NT2/D1 (cell line): ENCODE measurements at regions not wholly inside any gene's neighbourhood (a gene's known extent, or its start where the extent isn't known, plus 50 kb on each side); places are given as distances from the start of the nearest gene placed in this dataset.

ENCODE experiments used
- YY1 ChIP-seq: IDR thresholded peaks from 2 replicates; pipeline ENCODE4 v1.6.1; 2011; ENCODE audit not compliant: insufficient read length, insufficient read depth
- ZNF274 ChIP-seq: IDR thresholded peaks from 2 replicates; pipeline ENCODE4 v1.6.1; 2011; ENCODE audit warnings: mild to moderate bottlenecking, low read depth, low read length

DNA sequence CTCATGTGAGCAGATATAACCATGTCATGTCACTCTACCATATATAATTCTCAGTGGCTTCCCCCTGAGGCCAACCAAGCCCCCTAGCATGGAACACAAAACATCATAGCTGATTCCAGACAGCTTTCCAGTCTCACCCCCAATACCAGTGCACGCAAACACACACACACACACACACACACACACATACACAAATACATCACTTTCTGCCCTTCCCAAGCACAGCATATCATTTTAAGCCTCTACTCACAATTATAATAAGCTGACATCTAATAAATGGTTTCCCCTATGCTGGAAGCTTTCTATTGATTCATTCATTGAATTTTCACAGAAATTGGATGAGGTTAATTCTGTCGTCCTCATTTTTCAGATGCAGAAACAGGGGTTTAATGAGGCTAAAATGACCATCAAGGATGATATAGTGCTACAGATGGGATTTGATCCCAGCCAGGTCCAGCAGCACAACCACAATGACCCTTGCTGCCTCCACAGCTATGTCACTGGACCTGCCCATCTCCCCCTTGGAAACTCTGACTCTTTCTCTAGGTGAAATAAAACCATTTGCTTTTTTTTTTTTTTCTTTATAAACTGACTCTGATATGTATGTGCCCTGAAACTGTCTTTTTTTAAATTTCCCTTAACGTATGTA is 131.1 kb downstream of the TMEM114 start:
- TF ChIP-seq YY1: no peak
- no peak for TF ChIP-seq ZNF274
